Activated naive CD4-positive, alpha-beta T cell treated with anti-CD3 and anti-CD28 coated beads, Interleukin-2, amount 50 U/mL, for 72 hours (primary cell): ENCODE measurements at regions not wholly inside any gene's neighbourhood (a gene's known extent, or its start where the extent isn't known, plus 50 kb on each side); places are given as distances from the start of the nearest gene placed in this dataset.
"Not testable (repeated sequence)": the region's sequence is repeated elsewhere in the genome, so short reads cannot be mapped to it uniquely, and the experiment has no call there.

Experiments
- ATAC-seq, 2 donors: fragments of 150-1000 bp; cut with Tn5 transposase; 2 replicates each; pipeline ENCODE4 v1.10.0; 2021; ENCODE audit warnings: mild to moderate bottlenecking in 2 of 2, moderate library complexity in 2 of 2
- DNase-seq, 2 donors: peaks; one replicate each; pipeline ENCODE4 v3.0.0; 2021 to 2022; ENCODE audit warnings: low spot score in 2 of 2
- H3K27ac Mint-ChIP-seq, 2 donors: one replicate each; pipeline ENCODE4 v1.8.0; 2022; ENCODE audit warnings: mild to moderate bottlenecking in 2 of 2, mixed read lengths in 2 of 2
- H3K36me3 Mint-ChIP-seq, 2 donors: one replicate each; pipeline ENCODE4 v1.8.0; 2022; ENCODE audit warnings: mixed read lengths in 2 of 2
- H3K9me3 Mint-ChIP-seq, 2 donors: one replicate each; pipeline ENCODE4 v1.8.0; 2022; ENCODE audit warnings: mixed read lengths in 2 of 2

DNA sequence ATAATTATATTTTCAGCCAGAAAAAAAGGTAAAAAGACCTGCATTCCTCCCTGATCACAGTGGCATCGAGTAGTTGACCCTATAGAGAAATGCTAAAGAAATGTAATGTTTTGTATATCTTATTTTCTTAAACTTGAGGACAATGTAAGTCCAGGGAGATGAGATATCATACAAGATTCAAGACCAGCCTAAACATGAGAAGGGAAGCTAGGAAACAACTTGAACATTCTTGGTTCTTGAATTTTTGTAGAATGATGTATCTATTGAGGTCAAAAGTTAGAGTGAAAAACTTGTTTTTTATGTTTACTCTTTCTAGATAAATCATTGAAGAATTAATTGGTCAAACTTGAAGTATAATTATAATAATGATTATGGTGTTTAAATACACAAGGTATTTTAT is 497.7 kb upstream of the TBL1XR1 start:
- no peak for ATAC-seq
- H3K9me3 Mint-ChIP-seq = no peaks in the 10 kb centered on the region
- no peak overlapping the region for H3K27ac Mint-ChIP-seq
- no peaks in the 10 kb centered on the region for H3K36me3 Mint-ChIP-seq
- no peak for DNase-seq

DNA sequence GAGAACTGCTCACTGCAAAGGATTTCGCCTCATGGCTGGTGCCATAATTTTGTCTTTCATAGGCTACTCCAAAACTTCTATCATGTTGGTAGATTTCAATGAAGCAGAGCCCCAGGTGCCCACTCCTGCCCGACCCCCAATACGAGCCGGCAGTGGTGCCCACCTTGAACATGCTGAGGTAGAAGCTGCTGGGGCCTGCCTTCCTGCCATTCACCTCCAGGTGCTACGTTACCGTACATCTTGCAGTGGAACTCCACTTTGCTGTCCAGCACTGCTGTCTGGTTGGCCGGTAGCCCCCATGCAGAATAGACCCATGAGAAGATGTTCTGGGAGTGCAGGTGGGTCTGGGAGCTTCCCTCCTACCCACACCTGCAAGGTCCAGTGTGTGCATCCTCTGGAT is 502.8 kb upstream of the TBL1XR1 start:
- Mint-ChIP-seq H3K36me3 (no peaks in the 10 kb centered on the region), H3K9me3 (peaks cover 0 to 6% of the 10 kb centered on the region in 2 donors), H3K27ac (no peak overlapping the region)
- DNase-seq = no peak
- no peak for ATAC-seq

DNA sequence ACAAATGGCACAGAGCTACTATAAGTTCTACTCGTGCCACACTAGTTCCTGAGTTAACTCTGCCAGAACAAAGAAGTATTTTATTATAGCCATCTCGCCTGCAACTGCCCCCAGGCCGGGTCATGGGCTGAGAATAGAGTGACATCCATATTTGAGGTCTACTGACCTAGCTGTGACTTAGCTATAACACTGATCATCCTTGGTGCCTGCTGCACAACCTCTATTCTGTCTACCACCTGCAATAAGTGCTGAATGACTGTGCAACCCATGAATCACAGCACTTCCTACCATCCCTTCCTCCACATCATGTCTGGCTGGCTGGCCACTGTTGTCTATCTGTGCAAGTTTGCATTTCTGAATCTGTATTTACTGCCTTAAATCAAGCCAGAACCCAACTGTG is 506.5 kb upstream of the TBL1XR1 start:
- DNase-seq = no peak
- Mint-ChIP-seq H3K9me3 (peaks cover 0 to 6% of the 10 kb centered on the region in 2 donors), H3K27ac (peak overlapping the region in 1 of 2 donors; percentile 25), H3K36me3 (no peaks in the 10 kb centered on the region)
- ATAC-seq = peak; percentile 45 to 91

DNA sequence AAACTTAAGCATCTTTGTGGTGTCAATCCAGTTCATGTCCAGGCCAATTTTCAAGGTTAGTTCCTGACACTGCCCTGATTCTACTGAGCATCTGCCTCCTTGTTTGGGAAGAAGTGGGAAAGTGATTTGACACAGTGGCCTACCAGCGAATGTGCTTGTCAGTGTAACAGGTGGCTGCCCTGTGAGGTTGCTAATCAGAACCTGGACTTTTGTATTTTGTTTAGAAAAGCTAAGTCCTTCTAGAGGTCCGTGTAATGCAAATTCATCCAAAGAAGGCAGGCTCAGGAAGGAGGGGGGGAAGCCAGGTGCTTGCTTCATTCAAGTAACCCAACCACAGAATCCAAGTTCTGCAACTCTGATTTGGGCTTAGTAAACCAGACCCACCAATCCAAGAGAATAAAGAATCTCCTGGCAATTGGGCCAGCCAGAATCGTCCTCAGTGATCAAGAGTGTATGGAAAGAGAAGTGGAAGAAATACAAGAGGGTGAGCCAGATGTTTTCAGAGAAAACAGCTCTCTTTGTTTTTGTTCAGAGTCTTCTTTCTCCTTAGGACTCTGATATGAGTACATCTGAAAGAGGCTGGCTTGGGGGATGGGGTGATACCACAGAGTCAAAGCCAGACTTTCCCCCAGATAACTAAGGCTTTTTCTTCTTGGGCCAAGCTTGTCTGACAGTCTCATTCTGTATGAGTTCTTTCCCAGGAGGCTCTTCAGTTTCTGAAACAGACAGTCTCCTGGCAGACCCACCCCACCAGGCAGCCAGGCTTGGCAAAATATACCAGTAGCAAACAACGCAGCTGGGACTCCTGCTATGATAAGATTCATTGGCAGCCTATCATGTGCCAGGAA is 508.9 kb upstream of the TBL1XR1 start:
- DNase-seq (no peak), ATAC-seq (peak in 1 of 2 donors; percentile 24)
- Mint-ChIP-seq H3K9me3 (peaks cover 3 to 6% of the 10 kb centered on the region in 2 donors), H3K36me3 (no peaks in the 10 kb centered on the region), H3K27ac (no peak overlapping the region)

GRCh38 chr3:177709470-177709869 is 512.2 kb upstream of the TBL1XR1 start:
- not testable (repeated sequence) for H3K9me3 Mint-ChIP-seq, H3K27ac Mint-ChIP-seq, H3K36me3 Mint-ChIP-seq, ATAC-seq, DNase-seq

DNA sequence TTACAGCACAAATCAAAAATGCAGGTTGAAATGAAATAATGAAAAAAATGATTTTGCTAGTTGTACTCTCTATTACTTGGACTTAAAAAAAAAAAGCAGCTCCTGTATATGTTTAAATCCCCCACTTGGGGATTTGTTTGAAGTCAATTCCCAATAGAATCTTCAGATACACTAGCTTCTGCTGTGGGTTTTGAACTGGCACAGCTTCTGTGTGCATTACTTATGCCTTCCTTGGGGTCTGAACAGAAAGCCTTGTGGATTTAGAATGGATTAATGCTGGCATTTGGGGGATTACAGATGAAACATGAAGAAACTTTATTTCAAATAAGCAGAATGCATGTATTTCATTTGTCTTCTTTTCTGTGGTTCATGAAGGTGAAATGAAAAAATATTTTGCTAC is 513.2 kb upstream of the TBL1XR1 start:
- ATAC-seq (no peak), DNase-seq (no peak)
- no peak overlapping the region for H3K27ac Mint-ChIP-seq
- no peaks in the 10 kb centered on the region for H3K36me3 Mint-ChIP-seq
- H3K9me3 Mint-ChIP-seq = peaks cover 0 to 3% of the 10 kb centered on the region in 2 donors

GRCh38 chr3:177711637-177712036 is 514.4 kb upstream of the TBL1XR1 start:
- H3K36me3 Mint-ChIP-seq = no peaks in the 10 kb centered on the region
- ATAC-seq (no peak), DNase-seq (no peak)
- H3K9me3 Mint-ChIP-seq = peaks cover 0 to 3% of the 10 kb centered on the region in 2 donors
- H3K27ac Mint-ChIP-seq = no peak overlapping the region

GRCh38 chr3:177713928-177714900 is 516.9 kb upstream of the TBL1XR1 start:
- H3K9me3 Mint-ChIP-seq = peaks cover 0 to under 1% of the 10 kb centered on the region in 2 donors
- H3K27ac Mint-ChIP-seq = no peak overlapping the region
- no peaks in the 10 kb centered on the region for H3K36me3 Mint-ChIP-seq
- ATAC-seq = no peak
- no peak for DNase-seq

- DNase-seq (no peak), ATAC-seq (no peak)
- no peaks in the 10 kb centered on the region for H3K36me3 Mint-ChIP-seq
- no peaks in the 10 kb centered on the region for H3K9me3 Mint-ChIP-seq
- no peak overlapping the region for H3K27ac Mint-ChIP-seq
Observed at GRCh38 chr3:177714945-177715344, 517.7 kb upstream of the TBL1XR1 start.

- no peaks in the 10 kb centered on the region for H3K36me3 Mint-ChIP-seq
- DNase-seq (no peak), ATAC-seq (no peak)
- peaks cover 0 to 2% of the 10 kb centered on the region in 2 donors for H3K9me3 Mint-ChIP-seq
- H3K27ac Mint-ChIP-seq = no peak overlapping the region
Observed at GRCh38 chr3:177715980-177716379, 518.7 kb upstream of the TBL1XR1 start.

DNA sequence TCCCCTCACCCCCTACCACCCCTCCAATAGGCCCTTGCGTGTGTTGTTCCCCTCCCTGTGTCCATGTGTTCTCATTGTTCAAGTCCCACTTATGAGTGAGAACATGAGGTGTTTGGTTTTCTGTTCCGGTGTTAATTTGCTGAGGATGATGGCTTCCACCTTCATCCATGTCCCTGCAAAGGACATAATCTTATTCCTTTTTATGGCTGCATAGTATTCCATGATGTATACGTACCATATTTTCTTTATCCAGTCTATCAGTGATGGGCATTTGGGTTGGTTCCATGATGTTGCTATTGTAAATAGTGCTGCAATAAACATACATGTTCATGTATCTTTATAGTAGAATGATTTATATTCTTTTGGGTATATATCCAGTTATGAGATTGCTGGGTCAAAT is 523.6 kb upstream of the TBL1XR1 start:
- not testable (repeated sequence) for H3K27ac Mint-ChIP-seq, DNase-seq, H3K36me3 Mint-ChIP-seq, ATAC-seq, H3K9me3 Mint-ChIP-seq

- DNase-seq (no peak), ATAC-seq (no peak)
- Mint-ChIP-seq H3K9me3 (peaks cover 2 to 5% of the 10 kb centered on the region in 2 donors), H3K27ac (no peak overlapping the region), H3K36me3 (peaks cover 0 to 7% of the 10 kb centered on the region in 2 donors)
Observed at GRCh38 chr3:177721864-177722785, 524.8 kb upstream of the TBL1XR1 start.

DNA sequence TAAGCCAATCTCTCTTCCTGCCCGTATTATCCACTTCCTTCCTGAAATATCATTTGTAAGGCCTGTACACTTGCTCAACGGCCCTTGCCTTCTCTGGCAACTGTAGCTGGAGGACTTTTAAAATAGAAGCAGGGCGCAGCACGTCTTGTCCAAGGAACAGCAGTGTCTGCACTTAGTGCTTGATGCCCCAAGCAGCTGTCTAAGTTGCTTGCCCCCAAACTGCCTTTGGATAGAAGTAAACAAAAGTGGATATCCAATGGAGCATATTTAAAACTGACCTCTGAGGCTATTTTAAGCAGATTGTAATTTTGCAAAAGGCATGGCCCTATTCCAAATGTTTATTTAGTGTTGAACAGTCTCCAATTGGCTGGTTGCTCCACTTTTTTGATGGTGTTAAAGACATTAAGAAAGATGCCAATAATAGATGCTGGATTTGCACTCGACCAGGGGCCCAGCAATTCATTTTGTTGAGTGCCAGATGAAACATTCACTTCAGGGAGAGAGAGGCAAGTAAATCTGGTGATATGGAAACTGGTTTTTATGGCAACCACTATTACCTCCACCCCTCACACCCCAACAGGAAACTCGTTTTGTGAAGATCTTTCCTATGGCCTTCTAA is 526.8 kb upstream of the TBL1XR1 start:
- peaks cover 10 to 13% of the 10 kb centered on the region in 2 donors for H3K9me3 Mint-ChIP-seq
- no peak overlapping the region for H3K27ac Mint-ChIP-seq
- DNase-seq (no peak), ATAC-seq (no peak)
- peaks cover 7 to 16% of the 10 kb centered on the region in 2 donors for H3K36me3 Mint-ChIP-seq

GRCh38 chr3:177725165-177725564 is 527.9 kb upstream of the TBL1XR1 start:
- peaks cover 7 to 16% of the 10 kb centered on the region in 2 donors for H3K36me3 Mint-ChIP-seq
- ATAC-seq (no peak), DNase-seq (no peak)
- H3K9me3 Mint-ChIP-seq = peaks cover 10 to 13% of the 10 kb centered on the region in 2 donors
- H3K27ac Mint-ChIP-seq = no peak overlapping the region

DNA sequence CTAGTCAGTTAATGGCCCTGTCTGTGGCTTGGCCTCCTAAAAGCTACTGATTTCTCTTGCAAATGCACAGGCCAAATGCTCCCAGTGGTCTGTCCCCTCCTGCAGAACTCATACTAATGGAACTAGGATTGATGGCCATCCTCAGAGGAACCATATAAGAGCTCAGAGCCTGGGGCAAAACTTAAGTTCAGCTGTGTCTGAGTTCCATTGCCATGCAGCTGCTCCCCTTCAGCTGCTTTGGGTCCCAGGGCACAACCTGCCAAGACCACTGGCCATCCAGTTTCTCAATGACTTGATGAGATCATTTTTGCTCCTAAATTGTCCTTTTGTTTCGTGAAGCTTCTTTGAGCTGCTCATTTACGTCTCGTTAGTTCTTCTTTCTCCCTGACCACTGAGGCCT is 529.5 kb upstream of the TBL1XR1 start:
- H3K36me3 Mint-ChIP-seq = peaks cover 7 to 16% of the 10 kb centered on the region in 2 donors
- DNase-seq (no peak), ATAC-seq (no peak)
- peaks cover 6 to 13% of the 10 kb centered on the region in 2 donors for H3K9me3 Mint-ChIP-seq
- H3K27ac Mint-ChIP-seq = no peak overlapping the region
